Motor neuron (in vitro differentiated cells): ENCODE measurements at regions not wholly inside any gene's neighbourhood (a gene's known extent, or its start where the extent isn't known, plus 50 kb on each side); places are given as distances from the start of the nearest gene placed in this dataset.
"Not testable (repeated sequence)": the region's sequence is repeated elsewhere in the genome, so short reads cannot be mapped to it uniquely, and the experiment has no call there.

Experiments used
- ATAC-seq, 8 experiments: fragments of 200-7000 bp; cut with Tn5 transposase; replicated peaks in 6 of 8; 2 replicates each; pipeline ENCODE4 v1.8.0; 2021; ENCODE audit warnings: mild to moderate bottlenecking in 8 of 8, moderate library complexity in 8 of 8
- H3K27ac ChIP-seq, 2 donors: fragments of 250-450 bp; sonication (Bioruptor Pico); 2 replicates each; pipeline ENCODE4 v1.9.0; 2021; ENCODE audit warnings: antibody characterized with exemption in 2 of 2, mild to moderate bottlenecking in 2 of 2, moderate library complexity in 1 of 2
- H3K4me1 ChIP-seq, 2 donors: fragments of 250-450 bp; sonication (Bioruptor Pico); replicated peaks in 1 of 2; 2 replicates each; pipeline ENCODE4 v1.6.1; 2021; ENCODE audit warnings: antibody characterized with exemption in 2 of 2, mild to moderate bottlenecking in 2 of 2, moderate library complexity in 1 of 2
- H3K4me3 ChIP-seq, 5 donors: fragments of 250-450 bp; sonication (Bioruptor Pico); 2 replicates each; pipeline ENCODE4 v1.9.0; 2021; ENCODE audit warnings: antibody characterized with exemption in 5 of 5, mild to moderate bottlenecking in 5 of 5, moderate library complexity in 4 of 5
- WGBS, 10 experiments: fragments of 450-650 bp; shearing (Covaris generic); methylation state at CpG; one replicate each; pipeline ENCODE4 v1.0.0; 2022; 5-methylcytosine and 5-hydroxymethylcytosine counted together
- in situ Hi-C, 9 experiments: fragments of 400-800 bp; cut with MboI; loops; one replicate each; pipeline ENCODE4 v1.15.0; 2021; ENCODE audit warnings: low sequenced_read_pairs in 9 of 9, low pct_unique_long_range_greater_than_20kb in 2 of 9; ENCODE audit not compliant: unreplicated experiment in 9 of 9

- ATAC-seq, result no peak
- Histone ChIP-seq H3K4me3 (no peak overlapping the region), H3K4me1 (no peaks in the 10 kb centered on the region), H3K27ac (no peak overlapping the region)
- in situ Hi-C loops, result no loop called here
- 7 to 63% (median 40%) methylated on average over 1 to 4 of the region's 4 CpGs; no CpG with 5 or more reads in 1 of the 10 experiments for WGBS, 10 experiments
Measured at GRCh38 chr4:11843927-11844326, 415.2 kb upstream of the HS3ST1 start.

GRCh38 chr4:11843340-11843739 is 414.6 kb upstream of the HS3ST1 start:
- Histone ChIP-seq H3K4me1 (no peaks in the 10 kb centered on the region), H3K4me3 (no peak overlapping the region), H3K27ac (no peak overlapping the region)
- no peak for ATAC-seq
- WGBS, 10 experiments, result 0 to 100% (median 80%) methylated on average over 1 of the region's 1 CpG; no CpG with 5 or more reads in 3 of the 10 experiments
- in situ Hi-C loops, result no loop called here

- Histone ChIP-seq H3K27ac (no peak overlapping the region), H3K4me1 (no peaks in the 10 kb centered on the region), H3K4me3 (no peak overlapping the region)
- 47 to 100% (median 90%) methylated on average over 1 of the region's 1 CpG; no CpG with 5 or more reads in 1 of the 10 experiments for WGBS, 10 experiments
- in situ Hi-C loops, result no loop called here
- ATAC-seq, result no peak
Measured at GRCh38 chr4:11842620-11843263, 414.0 kb upstream of the HS3ST1 start.

- no peak overlapping the region for H3K27ac ChIP-seq
- no peak for ATAC-seq
- H3K4me3 ChIP-seq, result no peak overlapping the region
- no peaks in the 10 kb centered on the region for H3K4me1 ChIP-seq
- in situ Hi-C loops, result no loop called here
Measured at GRCh38 chr4:11839889-11840288, 411.2 kb upstream of the HS3ST1 start.

GRCh38 chr4:11831739-11832138 is 403.0 kb upstream of the HS3ST1 start:
- in situ Hi-C loops, result no loop called here
- H3K4me3 ChIP-seq, result no peak overlapping the region
- no peak for ATAC-seq
- 0 to 80% (median 13%) methylated on average over 1 to 5 of the region's 5 CpGs; no CpG with 5 or more reads in 1 of the 10 experiments for WGBS, 10 experiments
- H3K27ac ChIP-seq, result no peak overlapping the region
- H3K4me1 ChIP-seq, result peaks cover 6 to 7% of the 10 kb centered on the region in 2 donors

GRCh38 chr4:11824566-11824965 is 395.9 kb upstream of the HS3ST1 start:
- WGBS, 10 experiments, result 28 to 92% (median 76%) methylated on average over 1 to 2 of the region's 2 CpGs; no CpG with 5 or more reads in 2 of the 10 experiments
- in situ Hi-C loops, result no loop called here
- ATAC-seq, result no peak

GRCh38 chr4:11821772-11822430 is 393.2 kb upstream of the HS3ST1 start:
- H3K4me1 ChIP-seq, result peaks cover 0 to 7% of the 10 kb centered on the region in 2 donors
- 0 to 42% (median 10%) methylated on average over 1 to 2 of the region's 2 CpGs; no CpG with 5 or more reads in 1 of the 10 experiments for WGBS, 10 experiments
- no peak overlapping the region for H3K27ac ChIP-seq
- no peak overlapping the region for H3K4me3 ChIP-seq
- in situ Hi-C loops, result no loop called here
- no peak for ATAC-seq

More at GRCh38 chr4:11824566-11824965, 395.9 kb upstream of the HS3ST1 start:
- Histone ChIP-seq H3K27ac (no peak overlapping the region), H3K4me1 (peaks cover 0 to 7% of the 10 kb centered on the region in 2 donors), H3K4me3 (no peak overlapping the region)

GRCh38 chr4:11817088-11817487 is 388.4 kb upstream of the HS3ST1 start:
- in situ Hi-C loops, result no loop called here

GRCh38 chr4:11814758-11815157 is 386.1 kb upstream of the HS3ST1 start:
- H3K4me1 ChIP-seq, result peaks cover 0 to 7% of the 10 kb centered on the region in 2 donors
- no peak overlapping the region for H3K27ac ChIP-seq
- peak in 4 of 8 experiments; percentile 35 to 88 (median 66) for ATAC-seq
- 0 to 92% (median 43%) methylated on average over 1 to 2 of the region's 2 CpGs; no CpG with 5 or more reads in 4 of the 10 experiments for WGBS, 10 experiments
- no peak overlapping the region for H3K4me3 ChIP-seq
- in situ Hi-C loops, result no loop called here

More at GRCh38 chr4:11817088-11817487, 388.4 kb upstream of the HS3ST1 start:
- Histone ChIP-seq H3K27ac (no peak overlapping the region), H3K4me3 (no peak overlapping the region), H3K4me1 (peaks cover 0 to 12% of the 10 kb centered on the region in 2 donors)
- ATAC-seq, result no peak

GRCh38 chr4:11813951-11814446 is 385.3 kb upstream of the HS3ST1 start:
- H3K27ac ChIP-seq, result no peak overlapping the region
- in situ Hi-C loops, result no loop called here
- ATAC-seq, result no peak
- H3K4me3 ChIP-seq, result no peak overlapping the region
- peaks cover 0 to 7% of the 10 kb centered on the region in 2 donors for H3K4me1 ChIP-seq
- 0 to 100% (median 51%) methylated on average over 1 of the region's 1 CpG; no CpG with 5 or more reads in 4 of the 10 experiments for WGBS, 10 experiments

GRCh38 chr4:11811521-11811920 is 382.8 kb upstream of the HS3ST1 start:
- 17 to 100% (median 67%) methylated on average over 1 to 2 of the region's 3 CpGs; no CpG with 5 or more reads in 5 of the 10 experiments for WGBS, 10 experiments
- in situ Hi-C loops, H3K4me3 ChIP-seq, H3K4me1 ChIP-seq, H3K27ac ChIP-seq, ATAC-seq: not testable (repeated sequence)

GRCh38 chr4:11805842-11806241 is 377.1 kb upstream of the HS3ST1 start:
- Histone ChIP-seq H3K27ac (no peak overlapping the region), H3K4me3 (no peak overlapping the region), H3K4me1 (peaks cover 2 to 9% of the 10 kb centered on the region in 2 donors)
- 0 to 85% (median 54%) methylated on average over 1 of the region's 1 CpG; no CpG with 5 or more reads in 1 of the 10 experiments for WGBS, 10 experiments
- peak; percentile 57 to 94 (median 74) for ATAC-seq
- in situ Hi-C loops, result no loop called here
